HG03103 (cell line): ENCODE measurements at regions not wholly inside any gene's neighbourhood (a gene's known extent, or its start where the extent isn't known, plus 50 kb on each side); places are given as distances from the start of the nearest gene placed in this dataset.

ENCODE experiments used
- ATAC-seq: cut with Tn5 transposase; IDR thresholded peaks from one replicate; pipeline ENCODE4 v1.9.1; 2021; ENCODE audit warnings: low read depth; ENCODE audit not compliant: unreplicated experiment

- ATAC-seq, result peak; percentile 58
Measured at GRCh38 chr2:217421834-217422233, 562.0 kb upstream of the TNP1 start.

GRCh38 chr2:217420854-217421253, 561.0 kb upstream of the TNP1 start:
- no peak for ATAC-seq

- no peak for ATAC-seq
Measured at GRCh38 chr2:217419055-217419671, 559.3 kb upstream of the TNP1 start.

GRCh38 chr2:217418544-217418943, 558.7 kb upstream of the TNP1 start:
- ATAC-seq, result no peak

- no peak for ATAC-seq
Measured at GRCh38 chr2:217418090-217418489, 558.2 kb upstream of the TNP1 start.

- no peak for ATAC-seq
Measured at GRCh38 chr2:217417536-217417935, 557.7 kb upstream of the TNP1 start.

GRCh38 chr2:217415316-217415715, 555.5 kb upstream of the TNP1 start:
- ATAC-seq, result peak; percentile 76

- no peak for ATAC-seq
Measured at GRCh38 chr2:217414429-217414828, 554.6 kb upstream of the TNP1 start.

- ATAC-seq, result no peak
Measured at GRCh38 chr2:217413193-217413592, 553.3 kb upstream of the TNP1 start.

GRCh38 chr2:217412721-217413120, 552.9 kb upstream of the TNP1 start:
- ATAC-seq, result no peak

GRCh38 chr2:217412277-217412676, 552.4 kb upstream of the TNP1 start:
- ATAC-seq, result no peak

- no peak for ATAC-seq
Measured at GRCh38 chr2:217410681-217410960, 550.8 kb upstream of the TNP1 start.

GRCh38 chr2:217409949-217410680, 550.3 kb upstream of the TNP1 start:
- ATAC-seq, result no peak

- ATAC-seq, result no peak
Measured at GRCh38 chr2:217407362-217407761, 547.5 kb upstream of the TNP1 start.

GRCh38 chr2:217404236-217404760, 544.4 kb upstream of the TNP1 start:
- ATAC-seq, result no peak

- ATAC-seq, result no peak
Measured at GRCh38 chr2:217402761-217403383, 543.0 kb upstream of the TNP1 start.

GRCh38 chr2:217402144-217402543, 542.3 kb upstream of the TNP1 start:
- no peak for ATAC-seq

- no peak for ATAC-seq
Measured at GRCh38 chr2:217399291-217399690, 539.4 kb upstream of the TNP1 start.

GRCh38 chr2:217398860-217399259, 539.0 kb upstream of the TNP1 start:
- no peak for ATAC-seq

- ATAC-seq, result no peak
Measured at GRCh38 chr2:217398101-217398500, 538.2 kb upstream of the TNP1 start.

GRCh38 chr2:217396586-217396985, 536.7 kb upstream of the TNP1 start:
- no peak for ATAC-seq

- ATAC-seq, result no peak
Measured at GRCh38 chr2:217396165-217396564, 536.3 kb upstream of the TNP1 start.
